ENCODE measurements at regions not wholly inside any gene's neighbourhood (a gene's known extent, or its start where the extent isn't known, plus 50 kb on each side); places are given as distances from the start of the nearest gene placed in this dataset.

GRCh38 chr1:38464071-38464661 lies 395.4 kb downstream of the RRAGC start:
- Histone ChIP-seq H3K4me3 (no peak overlapping the region), H3K27ac (no peak overlapping the region), H3K9me3 (no peaks in the 10 kb centered on the region), H3K27me3 (replicated peaks; ENCODE audit: insufficient read depth) (no peaks in the 10 kb centered on the region), H3K36me3 (no peaks in the 10 kb centered on the region), H3K4me1 (ENCODE audit: control insufficient read depth in 1 of 2, low read depth in 2 of 2) (no peaks in the 10 kb centered on the region)
- ATAC-seq (ENCODE audit: insufficient number of reproducible peaks, low FRiP score, low read depth) (no peak), DNase-seq (ENCODE audit: low spot score) (no peak)
- TF ChIP-seq CTCF (IDR thresholded peaks at IDR 0.05) = no peak

GRCh38 chr1:38463074-38463473 lies 396.5 kb downstream of the RRAGC start:
- ATAC-seq (ENCODE audit: insufficient number of reproducible peaks, low FRiP score, low read depth) = no peak
- TF ChIP-seq CTCF (IDR thresholded peaks at IDR 0.05) = no peak
- Histone ChIP-seq H3K4me3 (no peak overlapping the region), H3K4me1 (ENCODE audit: control insufficient read depth in 1 of 2, low read depth in 2 of 2) (no peaks in the 10 kb centered on the region), H3K27ac (no peak overlapping the region), H3K9me3 (no peaks in the 10 kb centered on the region), H3K36me3 (no peaks in the 10 kb centered on the region), H3K27me3 (replicated peaks; ENCODE audit: insufficient read depth) (no peaks in the 10 kb centered on the region)
- no peak for DNase-seq (ENCODE audit: low spot score)

- no peak for TF ChIP-seq CTCF (IDR thresholded peaks at IDR 0.05)
- no peak for ATAC-seq (ENCODE audit: insufficient number of reproducible peaks, low FRiP score, low read depth)
- Histone ChIP-seq H3K27me3 (replicated peaks; ENCODE audit: insufficient read depth) (no peaks in the 10 kb centered on the region), H3K36me3 (no peaks in the 10 kb centered on the region), H3K9me3 (no peaks in the 10 kb centered on the region), H3K4me3 (no peak overlapping the region), H3K27ac (no peak overlapping the region), H3K4me1 (ENCODE audit: control insufficient read depth in 1 of 2, low read depth in 2 of 2) (peaks cover 0 to 2% of the 10 kb centered on the region in 2 donors)
- DNase-seq (ENCODE audit: low spot score) = no peak
Measured at GRCh38 chr1:38456531-38456876, 403.1 kb downstream of the RRAGC start.

GRCh38 chr1:38455829-38456530 lies 403.6 kb downstream of the RRAGC start:
- DNase-seq (ENCODE audit: low spot score) (no peak), ATAC-seq (ENCODE audit: insufficient number of reproducible peaks, low FRiP score, low read depth) (no peak)
- TF ChIP-seq CTCF (IDR thresholded peaks at IDR 0.05) = no peak
- peaks cover 0 to 7% of the 10 kb centered on the region in 2 donors for H3K4me1 ChIP-seq (ENCODE audit: control insufficient read depth in 1 of 2, low read depth in 2 of 2)
- H3K27me3 ChIP-seq (replicated peaks; ENCODE audit: insufficient read depth) = no peaks in the 10 kb centered on the region
- H3K9me3 ChIP-seq = no peaks in the 10 kb centered on the region
- no peak overlapping the region for H3K27ac ChIP-seq
- no peak overlapping the region for H3K4me3 ChIP-seq
- no peaks in the 10 kb centered on the region for H3K36me3 ChIP-seq

GRCh38 chr1:38454749-38455441 lies 404.7 kb downstream of the RRAGC start:
- DNase-seq (ENCODE audit: low spot score) = no peak
- peaks cover 0 to 8% of the 10 kb centered on the region in 2 donors for H3K4me1 ChIP-seq (ENCODE audit: control insufficient read depth in 1 of 2, low read depth in 2 of 2)

More at GRCh38 chr1:38454749-38455441, 404.7 kb downstream of the RRAGC start:
- Histone ChIP-seq H3K9me3 (no peaks in the 10 kb centered on the region), H3K36me3 (no peaks in the 10 kb centered on the region), H3K27me3 (replicated peaks; ENCODE audit: insufficient read depth) (no peaks in the 10 kb centered on the region), H3K27ac (no peak overlapping the region), H3K4me3 (no peak overlapping the region)
- TF ChIP-seq CTCF (IDR thresholded peaks at IDR 0.05) = no peak
- ATAC-seq (ENCODE audit: insufficient number of reproducible peaks, low FRiP score, low read depth) = no peak

Data from thoracic aorta (tissue), 2 donors.